HCT116 (cell line): ENCODE measurements at regions not wholly inside any gene's neighbourhood (a gene's known extent, or its start where the extent isn't known, plus 50 kb on each side); places are given as distances from the start of the nearest gene placed in this dataset.

Experiments used
- ATAC-seq: fragments of 200-7000 bp; cut with Tn5 transposase; 2 replicates; pipeline ENCODE4 v1.9.1; 2020; ENCODE audit warnings: mild to moderate bottlenecking, moderate library complexity
- BruUV-seq: library from RNA; stranded (reverse); fragments of 400-500 nt; replicated peaks from 2 replicates; lab custom pipeline; 2021; lab: Mats Ljungman, UMichigan
- CTCF ChIA-PET: fragments of 300-600 bp; sonication (Branson Sonifier 250); formaldehyde crosslinking; loops from one replicate; lab custom pipeline; 2021; ENCODE audit warnings: antibody characterized with exemption; lab: Charles Lee
- POLR2A ChIA-PET: fragments of 300-600, 350-600 bp; sonication (Branson Sonifier 250); formaldehyde crosslinking; loops from one replicate; lab custom pipeline; 2021; ENCODE audit warnings: antibody characterized with exemption; lab: Charles Lee
- RAD21 ChIA-PET, 2 experiments: fragments of 300-600 bp; sonication (Branson Sonifier 250); formaldehyde crosslinking; loops; one replicate each; lab custom pipeline; 2023; ENCODE audit warnings: low total read pairs in 2 of 2; ENCODE audit not compliant: uncharacterized antibody in 2 of 2, unreplicated experiment in 2 of 2, low non-redundant PET in 1 of 2; lab: Charles Lee
- DNase-seq: peaks from one replicate; pipeline ENCODE4 v3.0.0-alpha.2; 2010; ENCODE audit warnings: low read depth, low spot score
- H2AFZ ChIP-seq: fragments of 200-600 bp; shearing (Covaris generic), sonication (generic); 2 replicates; pipeline ENCODE4 v1.6.1; 2017; ENCODE audit warnings: low read depth, mixed run types, mixed read lengths, antibody characterized with exemption, low read length; ENCODE audit not compliant: poor library complexity, severe bottlenecking
- H3K27ac ChIP-seq: 2 replicates; pipeline ENCODE4 v1.5.1; 2012; ENCODE audit warnings: low read depth, low read length
- H3K27me3 ChIP-seq: fragments of 200-600 bp; sonication (generic); 2 replicates; pipeline ENCODE4 v1.6.1; 2016; ENCODE audit warnings: mixed run types, low read length, mixed read lengths; ENCODE audit not compliant: insufficient read depth
- H3K36me3 ChIP-seq, 2 experiments: fragments of 200-500 bp in 1 of 2; fragments of 200-600 bp in 1 of 2; sonication (Bioruptor generic) in 1 of 2; sonication (generic) in 1 of 2; 2 replicates each; pipeline versions ENCODE4 v1.5.1 to v1.6.1; 2014 to 2016; ENCODE audit warnings: low read length in 2 of 2, inconsistent platforms in 1 of 2, mixed read lengths in 1 of 2, mixed run types in 1 of 2; ENCODE audit not compliant: insufficient read depth in 2 of 2, control insufficient read depth in 1 of 2
- H3K4me1 ChIP-seq, 2 experiments: fragments of 200-600 bp in 1 of 2; sonication (generic) in 1 of 2; 2 replicates each; pipeline versions ENCODE4 v1.5.1 to v1.6.1; 2012 to 2017; ENCODE audit warnings: low read length in 2 of 2, inconsistent platforms in 1 of 2, mild to moderate bottlenecking in 1 of 2, mixed read lengths in 1 of 2, mixed run types in 1 of 2, moderate library complexity in 1 of 2; ENCODE audit not compliant: insufficient read depth in 2 of 2, control insufficient read depth in 1 of 2
- H3K4me2 ChIP-seq: fragments of 200-600 bp; sonication (generic); 2 replicates; pipeline ENCODE4 v1.6.1; 2017; ENCODE audit warnings: mixed run types, low read length, mixed read lengths
- H3K4me3 ChIP-seq, 2 experiments: fragments of 200-600 bp in 1 of 2; sonication (generic) in 1 of 2; replicated peaks in 1 of 2; 2 replicates each; pipeline ENCODE4 v1.5.1; 2011 to 2016; ENCODE audit warnings: low read length in 2 of 2, control low read depth in 1 of 2, low read depth in 1 of 2, mild to moderate bottlenecking in 1 of 2, mixed read lengths in 1 of 2, mixed run types in 1 of 2
- H3K79me2 ChIP-seq: fragments of 200-600 bp; sonication (generic); 2 replicates; pipeline ENCODE4 v1.6.1; 2017; ENCODE audit warnings: mild to moderate bottlenecking, mixed run types, low read length, moderate library complexity, mixed read lengths; ENCODE audit not compliant: insufficient read depth
- H3K9ac ChIP-seq: fragments of 200-600 bp; sonication (generic); 2 replicates; pipeline ENCODE4 v1.6.1; 2016; ENCODE audit warnings: low read length, mixed read lengths
- H3K9me2 ChIP-seq: fragments of 200-600 bp; sonication (generic), shearing (Covaris generic); 2 replicates; pipeline ENCODE4 v1.6.1; 2017; ENCODE audit warnings: mixed run types, mild to moderate bottlenecking, moderate library complexity; ENCODE audit not compliant: insufficient read depth
- H3K9me3 ChIP-seq, 2 experiments: fragments of 200-500 bp in 1 of 2; fragments of 200-600 bp in 1 of 2; sonication (Bioruptor generic) in 1 of 2; sonication (generic) in 1 of 2; 2 replicates each; pipeline ENCODE4 v1.6.1; 2014 to 2017; ENCODE audit warnings: low read length in 2 of 2, mixed read lengths in 2 of 2, inconsistent platforms in 1 of 2, low read depth in 1 of 2, mild to moderate bottlenecking in 1 of 2, mixed run types in 1 of 2, moderate library complexity in 1 of 2; ENCODE audit not compliant: control insufficient read depth in 1 of 2, insufficient read depth in 1 of 2
- H4K20me1 ChIP-seq: fragments of 200-600 bp; sonication (generic), shearing (Covaris generic); 2 replicates; pipeline ENCODE4 v1.6.1; 2017; ENCODE audit warnings: mixed run types, mild to moderate bottlenecking, moderate library complexity; ENCODE audit not compliant: insufficient read depth
- ATF3 ChIP-seq: IDR thresholded peaks from 2 replicates; pipeline ENCODE4 v1.6.1; 2012
- ELF1 ChIP-seq: IDR thresholded peaks from 2 replicates; pipeline ENCODE4 v1.6.1; 2012; ENCODE audit warnings: low read depth, borderline replicate concordance
- EZH2phosphoT487 ChIP-seq: fragments of 200-600 bp; IDR thresholded peaks from 2 replicates; pipeline ENCODE4 v1.6.1; 2018; ENCODE audit warnings: antibody characterized with exemption, borderline replicate concordance
- FOSL1 ChIP-seq: IDR thresholded peaks from 2 replicates; pipeline ENCODE4 v1.6.1; 2012; ENCODE audit warnings: low read depth
- POLR2A ChIP-seq: IDR thresholded peaks from 2 replicates; pipeline ENCODE4 v1.7.0; 2011; ENCODE audit warnings: borderline replicate concordance; ENCODE audit not compliant: insufficient read depth, insufficient read length; ENCODE audit errors: extremely low read depth
- RAD21 ChIP-seq: IDR thresholded peaks from 2 replicates; pipeline ENCODE4 v1.6.1; 2012; ENCODE audit warnings: low read depth, mild to moderate bottlenecking
- SP1 ChIP-seq: IDR thresholded peaks from 2 replicates; pipeline ENCODE4 v1.6.1; 2012; ENCODE audit warnings: low read depth
- ZBTB33 ChIP-seq: IDR thresholded peaks from 2 replicates; pipeline ENCODE4 v1.6.1; 2011; ENCODE audit warnings: mild to moderate bottlenecking, low read length, moderate library complexity; ENCODE audit not compliant: insufficient replicate concordance; ENCODE audit errors: extremely low read depth
- ZFX ChIP-seq: fragments of 450-650 bp; IDR thresholded peaks from 2 replicates; pipeline ENCODE4 v1.6.1; 2017
- intact Hi-C: fragments of 100-400 bp; cut with micrococcal nuclease; formaldehyde crosslinking; loops from 2 replicates; pipeline ENCODE4 v1.10.0; 2022
- TF ChIP-seq, protein P1 (sequence below): IDR thresholded peaks from 2 replicates; pipeline ENCODE4 v1.6.1; 2012

DNA sequence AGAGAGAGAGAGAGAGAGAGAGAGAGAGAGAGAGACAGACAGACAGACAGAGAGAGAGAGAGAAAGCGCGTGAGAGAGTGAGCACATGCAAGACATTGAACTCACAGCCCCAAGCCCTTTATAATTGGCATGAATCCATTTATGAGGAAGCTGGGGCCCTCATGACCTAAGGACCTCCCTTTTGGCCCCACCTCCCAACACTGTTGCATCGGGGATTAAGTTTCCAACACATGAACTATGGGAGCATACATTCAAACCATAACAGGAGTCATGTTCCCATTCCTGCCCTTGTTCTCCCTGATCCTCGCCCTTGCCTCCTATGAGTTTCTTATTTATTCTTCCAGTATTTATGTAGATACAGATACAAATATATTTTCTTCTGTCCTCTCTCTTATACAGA, 269.8 kb upstream of the ARX start:
- ATAC-seq (no peak), DNase-seq (no peak)
- CTCF ChIA-PET: no interaction called here
- Histone ChIP-seq H3K9me2 (no peaks in the 10 kb centered on the region), H3K79me2 (no peaks in the 10 kb centered on the region), H3K27me3 (no peaks in the 10 kb centered on the region), H3K27ac (no peak overlapping the region), H4K20me1 (no peaks in the 10 kb centered on the region), H3K9ac (no peak overlapping the region), H3K4me2 (no peak overlapping the region), H3K9me3 (no peaks in the 10 kb centered on the region), H3K4me3 (no peak overlapping the region), H3K36me3 (no peaks in the 10 kb centered on the region), H3K4me1 (no peaks in the 10 kb centered on the region), H2AFZ (no peak overlapping the region)
- RAD21 ChIA-PET: no interaction called here
- TF ChIP-seq POLR2A (no peak), ELF1 (no peak), ZFX (no peak), SP1 (no peak), FOSL1 (no peak), EZH2phosphoT487 (no peak), ZBTB33 (no peak), RAD21 (no peak), ATF3 (no peak)
- TF ChIP-seq, protein P1, sequence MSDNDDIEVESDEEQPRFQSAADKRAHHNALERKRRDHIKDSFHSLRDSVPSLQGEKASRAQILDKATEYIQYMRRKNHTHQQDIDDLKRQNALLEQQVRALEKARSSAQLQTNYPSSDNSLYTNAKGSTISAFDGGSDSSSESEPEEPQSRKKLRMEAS: no peak
- POLR2A ChIA-PET: no interaction called here
- intact Hi-C loops: no loop called here
- BruUV-seq: no TSS peak
